HL-60 (cell line): ENCODE measurements at regions not wholly inside any gene's neighbourhood (a gene's known extent, or its start where the extent isn't known, plus 50 kb on each side); places are given as distances from the start of the nearest gene placed in this dataset.

Experiments
- GABPA ChIP-seq: IDR thresholded peaks from 2 replicates; pipeline ENCODE4 v1.6.1; 2012; ENCODE audit warnings: low read depth
- TF ChIP-seq, protein P1 (sequence below): IDR thresholded peaks from one replicate; pipeline ENCODE4 v1.5.1; 2011; ENCODE audit warnings: low read length, control low read depth, inconsistent platforms; ENCODE audit not compliant: insufficient read depth

GRCh38 chr18:60664736-60665135 lies 292.2 kb upstream of the MC4R start:
- TF ChIP-seq GABPA: no peak
- TF ChIP-seq, protein P1, sequence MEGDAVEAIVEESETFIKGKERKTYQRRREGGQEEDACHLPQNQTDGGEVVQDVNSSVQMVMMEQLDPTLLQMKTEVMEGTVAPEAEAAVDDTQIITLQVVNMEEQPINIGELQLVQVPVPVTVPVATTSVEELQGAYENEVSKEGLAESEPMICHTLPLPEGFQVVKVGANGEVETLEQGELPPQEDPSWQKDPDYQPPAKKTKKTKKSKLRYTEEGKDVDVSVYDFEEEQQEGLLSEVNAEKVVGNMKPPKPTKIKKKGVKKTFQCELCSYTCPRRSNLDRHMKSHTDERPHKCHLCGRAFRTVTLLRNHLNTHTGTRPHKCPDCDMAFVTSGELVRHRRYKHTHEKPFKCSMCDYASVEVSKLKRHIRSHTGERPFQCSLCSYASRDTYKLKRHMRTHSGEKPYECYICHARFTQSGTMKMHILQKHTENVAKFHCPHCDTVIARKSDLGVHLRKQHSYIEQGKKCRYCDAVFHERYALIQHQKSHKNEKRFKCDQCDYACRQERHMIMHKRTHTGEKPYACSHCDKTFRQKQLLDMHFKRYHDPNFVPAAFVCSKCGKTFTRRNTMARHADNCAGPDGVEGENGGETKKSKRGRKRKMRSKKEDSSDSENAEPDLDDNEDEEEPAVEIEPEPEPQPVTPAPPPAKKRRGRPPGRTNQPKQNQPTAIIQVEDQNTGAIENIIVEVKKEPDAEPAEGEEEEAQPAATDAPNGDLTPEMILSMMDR: no peak
